Panc1 (cell line): ENCODE measurements at regions not wholly inside any gene's neighbourhood (a gene's known extent, or its start where the extent isn't known, plus 50 kb on each side); places are given as distances from the start of the nearest gene placed in this dataset.

Experiments
- CTCF ChIP-seq: fragments of 450-650 bp; IDR thresholded peaks from 2 replicates; pipeline ENCODE4 v1.5.1; 2017; ENCODE audit warnings: mild to moderate bottlenecking
- REST ChIP-seq, 2 experiments: IDR thresholded peaks; 2 replicates each; pipeline ENCODE4 v1.6.1; 2011 to 2012; ENCODE audit warnings: low read depth in 2 of 2, control low read depth in 1 of 2, low read length in 1 of 2, mild to moderate bottlenecking in 1 of 2, moderate library complexity in 1 of 2; ENCODE audit not compliant: insufficient read depth in 1 of 2
- SIN3A ChIP-seq: IDR thresholded peaks from 2 replicates; pipeline ENCODE4 v1.6.1; 2012; ENCODE audit warnings: low read depth, mild to moderate bottlenecking, low read length, moderate library complexity, borderline replicate concordance; ENCODE audit not compliant: insufficient read depth
- TCF7L2 ChIP-seq: IDR thresholded peaks from 2 replicates; pipeline ENCODE4 v1.6.1; 2011; ENCODE audit warnings: mild to moderate bottlenecking, low read depth, low read length, inconsistent platforms

- TF ChIP-seq TCF7L2 (no peak), CTCF (no peak), REST (IDR thresholded peaks at IDR 0.05; ENCODE audit: insufficient read depth in 1 of 2, low read depth in 2 of 2, low read length in 1 of 2) (no peak), SIN3A (no peak)
Measured at GRCh38 chr4:22192084-22192511, 243.5 kb upstream of the KCNIP4 start.
